ENCODE measurements at regions not wholly inside any gene's neighbourhood (a gene's known extent, or its start where the extent isn't known, plus 50 kb on each side); places are given as distances from the start of the nearest gene placed in this dataset.
"Not testable (repeated sequence)": the region's sequence is repeated elsewhere in the genome, so short reads cannot be mapped to it uniquely, and the experiment has no call there.

GRCh38 chr17:70377654-70378053 is 208.3 kb downstream of the KCNJ2 start:
- in situ Hi-C loops (cut with HindIII; ENCODE audit: low sequenced_read_pairs): no loop called here
- no peak for TF ChIP-seq CTCF (IDR thresholded peaks at IDR 0.05; ENCODE audit: low read depth, low read length, missing control alignments)
- no peak overlapping the region for H3K4me3 ChIP-seq (ENCODE audit: low read depth, low read length)
- DNase-seq (ENCODE audit: low read depth): no peak

- DNase-seq (ENCODE audit: low read depth): no peak
- in situ Hi-C loops (cut with HindIII; ENCODE audit: low sequenced_read_pairs): no loop called here
- no peak for TF ChIP-seq CTCF (IDR thresholded peaks at IDR 0.05; ENCODE audit: low read depth, low read length, missing control alignments)
Observed at GRCh38 chr17:70378076-70378475, 208.7 kb downstream of the KCNJ2 start.

GRCh38 chr17:70379945-70380344 is 210.6 kb downstream of the KCNJ2 start:
- in situ Hi-C loops (cut with HindIII; ENCODE audit: low sequenced_read_pairs): no loop called here

More at GRCh38 chr17:70378076-70378475, 208.7 kb downstream of the KCNJ2 start:
- H3K4me3 ChIP-seq (ENCODE audit: low read depth, low read length): no peak overlapping the region

GRCh38 chr17:70381916-70382315 is 212.6 kb downstream of the KCNJ2 start:
- in situ Hi-C loops (cut with HindIII; ENCODE audit: low sequenced_read_pairs); DNase-seq (ENCODE audit: low read depth); H3K4me3 ChIP-seq (ENCODE audit: low read depth, low read length): not testable (repeated sequence)

More at GRCh38 chr17:70379945-70380344, 210.6 kb downstream of the KCNJ2 start:
- H3K4me3 ChIP-seq (ENCODE audit: low read depth, low read length): no peak overlapping the region
- TF ChIP-seq CTCF (IDR thresholded peaks at IDR 0.05; ENCODE audit: low read depth, low read length, missing control alignments): no peak
- no peak for DNase-seq (ENCODE audit: low read depth)

GRCh38 chr17:70388326-70388725 is 219.0 kb downstream of the KCNJ2 start:
- no peak for DNase-seq (ENCODE audit: low read depth)
- TF ChIP-seq CTCF (IDR thresholded peaks at IDR 0.05; ENCODE audit: low read depth, low read length, missing control alignments): no peak
- in situ Hi-C loops (cut with HindIII; ENCODE audit: low sequenced_read_pairs): no loop called here

GRCh38 chr17:70389232-70389757 is 220.0 kb downstream of the KCNJ2 start:
- DNase-seq (ENCODE audit: low read depth); H3K4me3 ChIP-seq (ENCODE audit: low read depth, low read length); in situ Hi-C loops (cut with HindIII; ENCODE audit: low sequenced_read_pairs): not testable (repeated sequence)

More at GRCh38 chr17:70388326-70388725, 219.0 kb downstream of the KCNJ2 start:
- H3K4me3 ChIP-seq (ENCODE audit: low read depth, low read length): no peak overlapping the region

GRCh38 chr17:70390049-70390448 is 220.7 kb downstream of the KCNJ2 start:
- DNase-seq (ENCODE audit: low read depth): no peak
- TF ChIP-seq CTCF (IDR thresholded peaks at IDR 0.05; ENCODE audit: low read depth, low read length, missing control alignments): no peak
- H3K4me3 ChIP-seq (ENCODE audit: low read depth, low read length): no peak overlapping the region
- in situ Hi-C loops (cut with HindIII; ENCODE audit: low sequenced_read_pairs): no loop called here

Data from astrocyte of the cerebellum (primary cell).